Adrenal gland (tissue), 9 donors: ENCODE measurements at regions not wholly inside any gene's neighbourhood (a gene's known extent, or its start where the extent isn't known, plus 50 kb on each side); places are given as distances from the start of the nearest gene placed in this dataset.
"Not testable (repeated sequence)": the region's sequence is repeated elsewhere in the genome, so short reads cannot be mapped to it uniquely, and the experiment has no call there.

Experiments used
- DNase-seq, 7 donors: peaks; one replicate each; pipeline ENCODE4 v3.0.0-alpha.2; 2019 to 2020
- H3K27ac ChIP-seq, 5 donors: fragments of 200-600 bp; sonication (generic) in 4 of 5; 1 replicate in 3 of 5; 2 replicates in 2 of 5; pipeline versions ENCODE4 v1.5.1 to v1.8.0; 2016 to 2020; ENCODE audit warnings: mild to moderate bottlenecking in 1 of 5
- H3K27me3 ChIP-seq: fragments of 200-600 bp; 2 replicates; pipeline ENCODE4 v1.8.0; 2021
- H3K36me3 ChIP-seq, 2 donors: fragments of 200-600 bp; replicated peaks in 1 of 2; 1 replicate in 1 of 2; 2 replicates in 1 of 2; pipeline versions ENCODE4 v1.5.1 to v1.8.0; 2018 to 2022
- H3K4me1 ChIP-seq, 2 donors: fragments of 200-600 bp; replicated peaks in 1 of 2; 1 replicate in 1 of 2; 2 replicates in 1 of 2; pipeline versions ENCODE4 v1.5.1 to v1.8.0; 2018 to 2021
- H3K4me3 ChIP-seq, 4 donors: fragments of 200-600 bp; sonication (generic) in 3 of 4; one replicate each; pipeline ENCODE4 v1.5.1; 2016 to 2018
- H3K9me3 ChIP-seq, 3 donors: fragments of 200-600 bp; sonication (generic) in 1 of 3; replicated peaks in 1 of 3; 1 replicate in 2 of 3; 2 replicates in 1 of 3; pipeline versions ENCODE4 v1.5.1 to v1.8.0; 2016 to 2021
- POLR2A ChIP-seq, 2 donors: fragments of 450-650 bp; IDR thresholded peaks; one replicate each; pipeline ENCODE4 v1.6.1; 2017; ENCODE audit warnings: antibody characterized with exemption in 2 of 2, mild to moderate bottlenecking in 2 of 2, moderate library complexity in 1 of 2
- WGBS, 4 donors: extraction: QIAGEN DNeasy Blood & Tissue Kit in 2 of 4; methylation state at CpG; one replicate each; pipeline versions ENCODE4 v1.1.5 to v1.1.7; 2013 to 2017; 5-methylcytosine and 5-hydroxymethylcytosine counted together
- intact Hi-C, 2 donors: fragments of 100-400 bp; cut with DNase I; formaldehyde crosslinking; loops; one replicate each; pipeline versions ENCODE4 v1.14.1 to v1.15.0; 2022 to 2023
- TF ChIP-seq, protein P1 (sequence below), 6 experiments: fragments of 450-650 bp in 4 of 6; fragments of 200-600 bp in 2 of 6; sonication (generic) in 1 of 6; IDR thresholded peaks; 1 replicate in 5 of 6; 2 replicates in 1 of 6; pipeline versions ENCODE4 v1.5.1 to v1.8.0; 2016 to 2021; ENCODE audit warnings: antibody characterized with exemption in 6 of 6, mild to moderate bottlenecking in 2 of 6, moderate library complexity in 1 of 6
- donor health status: healthy with polysubstance abuse.
- donor health status: Bipolar disorder and iron deficiency.
- donor health status: DM: yes; HTN: yes; CAD: no.
- donor health status: DM: no; HTN: no; CAD: no.
- donor health status: DM: no; HTN: no; CAD: no.

GRCh38 chr2:53315149-53315548 lies 452.5 kb upstream of the CHAC2 start:
- Histone ChIP-seq H3K4me3 (no peak overlapping the region), H3K4me1 (no peaks in the 10 kb centered on the region), H3K27me3 (no peaks in the 10 kb centered on the region), H3K9me3 (no peaks in the 10 kb centered on the region), H3K36me3 (no peaks in the 10 kb centered on the region), H3K27ac (no peak overlapping the region)
- intact Hi-C loops, result no loop called here
- TF ChIP-seq, protein P1, sequence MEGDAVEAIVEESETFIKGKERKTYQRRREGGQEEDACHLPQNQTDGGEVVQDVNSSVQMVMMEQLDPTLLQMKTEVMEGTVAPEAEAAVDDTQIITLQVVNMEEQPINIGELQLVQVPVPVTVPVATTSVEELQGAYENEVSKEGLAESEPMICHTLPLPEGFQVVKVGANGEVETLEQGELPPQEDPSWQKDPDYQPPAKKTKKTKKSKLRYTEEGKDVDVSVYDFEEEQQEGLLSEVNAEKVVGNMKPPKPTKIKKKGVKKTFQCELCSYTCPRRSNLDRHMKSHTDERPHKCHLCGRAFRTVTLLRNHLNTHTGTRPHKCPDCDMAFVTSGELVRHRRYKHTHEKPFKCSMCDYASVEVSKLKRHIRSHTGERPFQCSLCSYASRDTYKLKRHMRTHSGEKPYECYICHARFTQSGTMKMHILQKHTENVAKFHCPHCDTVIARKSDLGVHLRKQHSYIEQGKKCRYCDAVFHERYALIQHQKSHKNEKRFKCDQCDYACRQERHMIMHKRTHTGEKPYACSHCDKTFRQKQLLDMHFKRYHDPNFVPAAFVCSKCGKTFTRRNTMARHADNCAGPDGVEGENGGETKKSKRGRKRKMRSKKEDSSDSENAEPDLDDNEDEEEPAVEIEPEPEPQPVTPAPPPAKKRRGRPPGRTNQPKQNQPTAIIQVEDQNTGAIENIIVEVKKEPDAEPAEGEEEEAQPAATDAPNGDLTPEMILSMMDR (IDR thresholded peaks at IDR 0.05), result no peak
- TF ChIP-seq POLR2A (IDR thresholded peaks at IDR 0.05), result no peak
- DNase-seq, result no peak
- 70 to 76% (median 73%) methylated on average over 3 of the region's 3 CpGs for WGBS, 4 donors

DNA sequence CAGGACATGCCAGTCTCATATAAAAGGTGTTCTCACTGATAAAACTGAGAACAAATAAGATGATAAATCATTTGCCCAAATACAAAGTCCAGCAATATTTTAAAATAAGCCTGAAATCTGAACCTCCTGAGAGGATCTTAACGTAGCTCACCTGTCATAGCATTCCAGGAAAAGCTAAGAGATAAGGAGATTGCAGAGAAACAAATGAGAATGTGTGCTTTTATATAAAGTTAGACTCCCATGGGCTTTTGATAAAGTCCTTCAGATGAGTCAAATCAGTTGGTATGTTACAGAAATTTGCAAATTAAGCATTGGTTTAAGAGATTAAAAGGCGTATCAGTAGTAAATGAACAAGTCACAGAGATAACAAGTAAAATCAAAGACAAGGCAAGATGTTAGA lies 452.9 kb upstream of the CHAC2 start:
- 60 to 68% (median 64%) methylated on average over 2 of the region's 2 CpGs for WGBS, 4 donors
- Histone ChIP-seq H3K9me3 (no peaks in the 10 kb centered on the region), H3K4me1 (no peaks in the 10 kb centered on the region), H3K36me3 (no peaks in the 10 kb centered on the region), H3K4me3 (no peak overlapping the region), H3K27ac (no peak overlapping the region), H3K27me3 (no peaks in the 10 kb centered on the region)
- intact Hi-C loops, result no loop called here
- no peak for TF ChIP-seq POLR2A (IDR thresholded peaks at IDR 0.05)
- TF ChIP-seq, protein P1 (IDR thresholded peaks at IDR 0.05), result no peak
- no peak for DNase-seq

- H3K27ac ChIP-seq, H3K36me3 ChIP-seq, H3K4me1 ChIP-seq, H3K4me3 ChIP-seq, intact Hi-C loops, H3K27me3 ChIP-seq, H3K9me3 ChIP-seq, DNase-seq: not testable (repeated sequence)
- WGBS, 4 donors, result 61 to 81% (median 77%) methylated on average over 4 of the region's 4 CpGs
Measured at GRCh38 chr2:53313644-53314043, 454.0 kb upstream of the CHAC2 start.

DNA sequence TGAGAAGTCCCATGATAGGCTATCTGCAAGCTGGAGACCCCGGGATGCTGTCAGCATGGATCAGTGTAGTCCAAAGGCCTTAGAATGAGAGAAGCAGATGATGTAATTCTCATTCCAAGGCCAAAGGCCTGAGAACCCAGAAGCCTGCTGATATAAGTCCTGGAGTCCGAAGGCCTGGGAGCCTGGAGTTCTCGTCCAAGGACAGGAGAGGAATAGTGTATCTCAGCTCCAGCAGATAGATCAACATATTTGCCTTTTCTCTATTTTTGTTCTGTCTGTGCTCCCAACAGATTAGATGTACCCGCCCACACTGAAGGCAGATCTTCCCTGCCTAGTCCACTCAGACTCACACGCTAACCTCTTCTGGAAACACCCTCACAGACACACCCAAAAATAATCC lies 454.9 kb upstream of the CHAC2 start:
- Histone ChIP-seq H3K9me3 (no peaks in the 10 kb centered on the region), H3K27me3 (no peaks in the 10 kb centered on the region), H3K36me3 (no peaks in the 10 kb centered on the region), H3K27ac (no peak overlapping the region), H3K4me3 (no peak overlapping the region), H3K4me1 (no peaks in the 10 kb centered on the region)
- intact Hi-C loops, result no loop called here
- no peak for DNase-seq
- 56 to 77% (median 65%) methylated on average over 4 to 5 of the region's 5 CpGs for WGBS, 4 donors
- TF ChIP-seq POLR2A (IDR thresholded peaks at IDR 0.05), result no peak
- TF ChIP-seq, protein P1 (IDR thresholded peaks at IDR 0.05), result no peak

- Histone ChIP-seq H3K4me3 (no peak overlapping the region), H3K36me3 (no peaks in the 10 kb centered on the region), H3K27me3 (no peaks in the 10 kb centered on the region), H3K9me3 (no peaks in the 10 kb centered on the region), H3K27ac (no peak overlapping the region), H3K4me1 (no peaks in the 10 kb centered on the region)
- 69 to 94% (median 83%) methylated on average over 5 of the region's 5 CpGs for WGBS, 4 donors
- no peak for DNase-seq
- TF ChIP-seq POLR2A (IDR thresholded peaks at IDR 0.05), result no peak
- TF ChIP-seq, protein P1 (IDR thresholded peaks at IDR 0.05), result no peak
- intact Hi-C loops, result no loop called here
Measured at GRCh38 chr2:53312181-53312580, 455.4 kb upstream of the CHAC2 start.
